Middle frontal gyrus (tissue), 1 donor: ENCODE measurements at regions not wholly inside any gene's neighbourhood (a gene's known extent, or its start where the extent isn't known, plus 50 kb on each side); places are given as distances from the start of the nearest gene placed in this dataset.
"Not testable (repeated sequence)": the region's sequence is repeated elsewhere in the genome, so short reads cannot be mapped to it uniquely, and the experiment has no call there.

ENCODE experiments used
- DNase-seq: peaks from one replicate; pipeline ENCODE4 v3.0.0-alpha.2; 2015; ENCODE audit warnings: low spot score; ENCODE audit errors: extremely low spot score

- no peak for DNase-seq
Measured at GRCh38 chr17:70278844-70279462, 109.6 kb downstream of the KCNJ2 start.

- DNase-seq, result no peak
Measured at GRCh38 chr17:70286391-70286790, 117.1 kb downstream of the KCNJ2 start.

GRCh38 chr17:70288540-70289290, 119.4 kb downstream of the KCNJ2 start:
- DNase-seq, result no peak

GRCh38 chr17:70290770-70291169, 121.4 kb downstream of the KCNJ2 start:
- DNase-seq, result no peak

- no peak for DNase-seq
Measured at GRCh38 chr17:70292366-70292765, 123.0 kb downstream of the KCNJ2 start.

GRCh38 chr17:70293564-70294310, 124.4 kb downstream of the KCNJ2 start:
- not testable (repeated sequence) for DNase-seq

GRCh38 chr17:70295329-70295728, 126.0 kb downstream of the KCNJ2 start:
- no peak for DNase-seq

- DNase-seq, result no peak
Measured at GRCh38 chr17:70295731-70296130, 126.4 kb downstream of the KCNJ2 start.

- DNase-seq, result no peak
Measured at GRCh38 chr17:70296456-70296855, 127.1 kb downstream of the KCNJ2 start.

GRCh38 chr17:70297397-70297796, 128.1 kb downstream of the KCNJ2 start:
- DNase-seq, result no peak

GRCh38 chr17:70298929-70299531, 129.7 kb downstream of the KCNJ2 start:
- no peak for DNase-seq

GRCh38 chr17:70307430-70308225, 138.3 kb downstream of the KCNJ2 start:
- DNase-seq, result no peak

- no peak for DNase-seq
Measured at GRCh38 chr17:70308618-70309017, 139.3 kb downstream of the KCNJ2 start.

- DNase-seq, result no peak
Measured at GRCh38 chr17:70310221-70310672, 140.9 kb downstream of the KCNJ2 start.

- DNase-seq, result no peak
Measured at GRCh38 chr17:70313086-70313852, 143.9 kb downstream of the KCNJ2 start.

- DNase-seq, result no peak
Measured at GRCh38 chr17:70314096-70314495, 144.8 kb downstream of the KCNJ2 start.

- DNase-seq, result no peak
Measured at GRCh38 chr17:70314506-70314905, 145.2 kb downstream of the KCNJ2 start.

GRCh38 chr17:70317421-70317820, 148.1 kb downstream of the KCNJ2 start:
- no peak for DNase-seq

- no peak for DNase-seq
Measured at GRCh38 chr17:70318051-70318450, 148.7 kb downstream of the KCNJ2 start.

- DNase-seq, result no peak
Measured at GRCh38 chr17:70319516-70319915, 150.2 kb downstream of the KCNJ2 start.
